GM23248 (cell line): ENCODE measurements at regions not wholly inside any gene's neighbourhood (a gene's known extent, or its start where the extent isn't known, plus 50 kb on each side); places are given as distances from the start of the nearest gene placed in this dataset.

Experiments
- DNase-seq: peaks from one replicate; pipeline ENCODE4 v3.0.0-alpha.2; 2015
- H2AFZ ChIP-seq: fragments of 200-600 bp; sonication (generic); 2 replicates; pipeline ENCODE4 v1.6.1; 2016; ENCODE audit warnings: antibody characterized with exemption
- H3F3A ChIP-seq: fragments of 200-600 bp; sonication (generic); 2 replicates; pipeline ENCODE4 v1.6.1; 2016; ENCODE audit warnings: mild to moderate bottlenecking, antibody characterized with exemption, mixed run types; ENCODE audit not compliant: insufficient read depth
- H3K27ac ChIP-seq: fragments of 200-600 bp; sonication (generic); 2 replicates; pipeline ENCODE4 v1.5.1; 2016; ENCODE audit warnings: mild to moderate bottlenecking
- H3K27me3 ChIP-seq: fragments of 200-600 bp; sonication (generic); replicated peaks from 2 replicates; pipeline ENCODE4 v1.6.1; 2016; ENCODE audit warnings: mild to moderate bottlenecking; ENCODE audit not compliant: insufficient read depth
- H3K36me3 ChIP-seq: fragments of 200-600 bp; sonication (generic); 2 replicates; pipeline ENCODE4 v1.6.1; 2016; ENCODE audit warnings: low read depth, mild to moderate bottlenecking
- H3K4me1 ChIP-seq: fragments of 200-600 bp; sonication (generic); 2 replicates; pipeline ENCODE4 v1.6.1; 2016; ENCODE audit warnings: mild to moderate bottlenecking; ENCODE audit not compliant: insufficient read depth
- H3K4me2 ChIP-seq: fragments of 200-600 bp; sonication (generic); one replicate; pipeline ENCODE4 v1.6.1; 2016; ENCODE audit warnings: mild to moderate bottlenecking; ENCODE audit not compliant: unreplicated experiment
- H3K4me3 ChIP-seq: fragments of 200-600 bp; sonication (generic); 2 replicates; pipeline ENCODE4 v1.5.1; 2016; ENCODE audit warnings: mild to moderate bottlenecking
- H3K79me2 ChIP-seq: fragments of 200-600 bp; sonication (generic); 2 replicates; pipeline ENCODE4 v1.6.1; 2016; ENCODE audit warnings: mild to moderate bottlenecking; ENCODE audit not compliant: insufficient read depth
- H3K9ac ChIP-seq: fragments of 200-600 bp; sonication (generic); 2 replicates; pipeline ENCODE4 v1.6.1; 2016; ENCODE audit warnings: mild to moderate bottlenecking
- H3K9me2 ChIP-seq: fragments of 200-600 bp; sonication (generic); 2 replicates; pipeline ENCODE4 v1.6.1; 2016; ENCODE audit warnings: mixed run types, mild to moderate bottlenecking, moderate library complexity; ENCODE audit not compliant: insufficient read depth
- H3K9me3 ChIP-seq: fragments of 200-600 bp; sonication (generic); one replicate; pipeline ENCODE4 v1.6.1; 2017; ENCODE audit warnings: low read depth
- H4K20me1 ChIP-seq: fragments of 200-600 bp; sonication (generic); 2 replicates; pipeline ENCODE4 v1.6.0; 2016; ENCODE audit not compliant: insufficient read depth
- EZH2 ChIP-seq: fragments of 200-600 bp; sonication (generic); IDR thresholded peaks from 2 replicates; pipeline ENCODE4 v1.6.1; 2018; ENCODE audit warnings: antibody characterized with exemption, mild to moderate bottlenecking; ENCODE audit not compliant: insufficient read depth, poor library complexity, severe bottlenecking
- EZH2phosphoT487 ChIP-seq: fragments of 200-600 bp; sonication (generic); IDR thresholded peaks from 2 replicates; pipeline ENCODE4 v1.6.1; 2018; ENCODE audit warnings: antibody characterized with exemption, moderate library complexity, mild to moderate bottlenecking, low read depth; ENCODE audit not compliant: insufficient read depth
- WGBS, 2 experiments: methylation state at CpG; one replicate each; pipeline ENCODE4 v1.1.6; 2015 to 2017; ENCODE audit warnings: low lambda C conversion rate in 2 of 2, low coverage in 1 of 2; ENCODE audit errors: missing lambda C conversion rate in 2 of 2; 5-methylcytosine and 5-hydroxymethylcytosine counted together
- in situ Hi-C: fragments of 300-500 bp; cut with MboI; formaldehyde crosslinking; loops from 2 replicates; pipeline ENCODE4 v1.15.0; 2020

DNA sequence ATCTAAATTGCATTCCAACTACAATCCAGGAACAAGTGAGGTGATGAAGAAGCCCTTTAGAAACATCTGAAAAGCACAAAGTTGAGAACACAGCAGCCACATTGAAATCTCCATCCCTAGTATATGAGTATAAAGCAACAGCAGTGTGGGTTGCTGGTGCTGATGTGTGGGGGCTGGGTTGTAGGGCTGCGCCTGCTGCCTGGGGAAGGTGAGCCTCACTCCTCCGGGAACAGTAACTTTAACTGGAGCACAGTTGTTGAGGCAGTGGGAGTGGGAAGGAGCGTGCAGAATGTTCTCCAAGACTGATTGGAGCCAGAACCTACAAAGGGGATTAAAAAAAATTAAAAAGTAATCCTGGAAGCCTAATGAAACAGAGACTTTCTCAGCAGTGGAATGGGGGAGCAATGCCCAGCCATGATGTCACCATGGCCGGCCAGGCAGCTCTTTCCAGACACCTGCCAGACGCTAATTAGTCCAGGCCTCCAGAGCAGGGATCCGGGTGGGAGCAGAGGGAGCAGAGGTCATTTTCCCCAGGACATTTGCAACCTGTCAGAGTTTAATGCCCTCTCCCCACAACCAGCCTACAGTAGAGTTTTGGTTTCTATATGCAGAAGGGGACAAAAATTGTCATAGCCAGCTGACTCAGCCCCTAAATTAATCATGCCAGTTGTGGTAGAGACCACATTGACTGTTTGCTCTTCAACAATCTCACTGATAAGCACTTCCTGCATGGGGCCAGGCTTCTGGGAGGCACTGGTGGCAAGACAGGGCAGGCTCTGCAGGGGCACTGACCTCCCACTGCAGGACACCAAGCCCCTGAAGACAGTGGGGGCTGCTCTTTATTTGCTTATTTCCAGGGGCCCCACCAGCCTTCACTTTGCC lies 133.0 kb upstream of the ZNF32 start:
- DNase-seq: no peak
- Histone ChIP-seq H2AFZ (no peak overlapping the region), H3K9me3 (no peaks in the 10 kb centered on the region), H3K27ac (no peak overlapping the region), H3K4me1 (no peaks in the 10 kb centered on the region), H3K9ac (no peak overlapping the region), H3K4me3 (no peak overlapping the region), H4K20me1 (no peaks in the 10 kb centered on the region), H3K27me3 (no peaks in the 10 kb centered on the region), H3F3A (no peaks in the 10 kb centered on the region), H3K4me2 (no peak overlapping the region), H3K36me3 (no peaks in the 10 kb centered on the region), H3K9me2 (no peaks in the 10 kb centered on the region), H3K79me2 (no peaks in the 10 kb centered on the region)
- TF ChIP-seq EZH2 (no peak), EZH2phosphoT487 (no peak)
- in situ Hi-C loops: no loop called here
- WGBS, 2 experiments: 87% methylated on average over 6 of the region's 6 CpGs

DNA sequence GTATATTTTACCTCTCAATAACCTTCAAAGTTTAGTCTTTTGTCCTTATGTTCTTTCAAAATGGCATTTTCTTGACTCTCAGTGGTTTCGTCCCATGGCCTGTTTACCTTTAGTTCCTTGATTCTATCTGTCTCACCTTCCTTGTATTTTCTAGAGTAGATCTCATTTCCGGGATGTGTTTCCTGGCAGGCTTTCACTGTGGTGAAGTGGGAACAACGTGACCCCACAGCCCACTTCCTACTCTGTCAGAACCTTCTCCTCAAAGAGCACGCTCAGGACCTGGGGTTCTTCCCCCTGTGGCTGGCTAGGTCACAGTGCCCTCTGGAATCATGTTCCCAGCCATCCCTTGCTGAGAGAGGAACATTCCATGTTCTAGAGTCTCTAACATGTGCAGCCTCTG lies 129.9 kb upstream of the ZNF32 start:
- H4K20me1 ChIP-seq: no peaks in the 10 kb centered on the region
- no peaks in the 10 kb centered on the region for H3K9me2 ChIP-seq
- in situ Hi-C loops: no loop called here
- H3K9me3 ChIP-seq: no peaks in the 10 kb centered on the region
- DNase-seq: no peak
- H3K79me2 ChIP-seq: no peaks in the 10 kb centered on the region
- H3F3A ChIP-seq: no peaks in the 10 kb centered on the region
- no peak overlapping the region for H3K27ac ChIP-seq
- no peak overlapping the region for H3K4me2 ChIP-seq
- H3K27me3 ChIP-seq: no peaks in the 10 kb centered on the region
- no peak for TF ChIP-seq EZH2
- no peak for TF ChIP-seq EZH2phosphoT487
- WGBS, 2 experiments: 92 to 95% methylated on average over 4 of the region's 4 CpGs
- no peak overlapping the region for H3K4me3 ChIP-seq
- no peak overlapping the region for H2AFZ ChIP-seq
- H3K36me3 ChIP-seq: no peaks in the 10 kb centered on the region
- no peak overlapping the region for H3K9ac ChIP-seq
- no peaks in the 10 kb centered on the region for H3K4me1 ChIP-seq

DNA sequence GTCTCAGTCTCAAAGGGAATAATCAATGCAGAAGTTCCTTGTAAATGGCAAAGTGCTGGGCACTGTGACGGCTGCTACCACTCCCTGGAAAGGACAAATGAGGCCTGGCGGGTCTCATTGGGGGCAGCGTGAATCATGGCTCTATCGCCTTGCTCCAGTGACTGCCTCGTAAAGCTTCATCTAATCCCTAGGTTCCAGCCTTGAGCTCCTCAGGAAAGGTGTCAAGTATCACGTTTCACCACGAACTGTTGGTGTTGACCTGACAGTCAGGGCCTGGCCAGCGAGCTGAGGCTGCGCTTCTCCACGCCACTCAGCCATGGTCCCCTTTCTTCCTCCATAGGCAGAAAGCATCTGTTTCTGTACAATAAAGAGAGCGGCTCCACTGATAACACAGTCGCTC lies 126.7 kb upstream of the ZNF32 start:
- Histone ChIP-seq H3K36me3 (no peaks in the 10 kb centered on the region), H3K27ac (no peak overlapping the region), H3K9me3 (no peaks in the 10 kb centered on the region), H3K27me3 (no peaks in the 10 kb centered on the region), H4K20me1 (no peaks in the 10 kb centered on the region), H3K4me2 (no peak overlapping the region), H2AFZ (no peak overlapping the region), H3K9me2 (no peaks in the 10 kb centered on the region), H3K4me1 (no peaks in the 10 kb centered on the region), H3K9ac (no peak overlapping the region), H3K4me3 (no peak overlapping the region), H3K79me2 (no peaks in the 10 kb centered on the region), H3F3A (no peaks in the 10 kb centered on the region)
- no peak for TF ChIP-seq EZH2phosphoT487
- TF ChIP-seq EZH2: no peak
- in situ Hi-C loops: no loop called here
- no peak for DNase-seq
- 95 to 98% methylated on average over 12 of the region's 12 CpGs for WGBS, 2 experiments

DNA sequence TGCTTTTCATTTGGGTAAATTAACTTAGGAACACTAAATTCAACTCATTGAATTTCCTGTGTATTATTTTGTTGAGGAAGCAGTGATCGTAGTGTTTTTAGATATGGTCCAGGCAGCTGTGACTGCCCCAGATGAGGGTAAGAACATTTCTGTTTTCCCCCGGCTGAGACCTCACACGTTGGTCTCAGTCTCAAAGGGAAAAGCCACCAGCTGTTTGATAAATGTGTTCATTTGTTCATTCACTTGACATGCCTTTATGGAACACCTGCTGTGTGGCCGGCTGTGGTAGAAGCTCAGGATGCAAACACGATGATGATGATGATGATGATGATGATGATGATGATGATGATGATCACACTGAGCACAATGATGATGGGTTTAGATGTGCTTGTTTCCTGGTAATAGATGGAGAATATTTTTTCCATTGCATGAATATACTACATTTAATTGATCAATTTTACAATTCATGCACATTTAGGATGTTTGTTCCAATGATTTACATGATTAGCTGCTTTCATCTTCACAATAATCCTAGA lies 125.6 kb upstream of the ZNF32 start:
- H3K9me2 ChIP-seq: no peaks in the 10 kb centered on the region
- TF ChIP-seq EZH2phosphoT487 (no peak), EZH2 (no peak)
- DNase-seq: no peak
- WGBS, 2 experiments: 93 to 98% methylated on average over 5 of the region's 5 CpGs
- H3K4me3 ChIP-seq: no peak overlapping the region
- no peak overlapping the region for H3K27ac ChIP-seq
- no peaks in the 10 kb centered on the region for H3K79me2 ChIP-seq
- H3K4me1 ChIP-seq: no peaks in the 10 kb centered on the region
- in situ Hi-C loops: no loop called here
- no peak overlapping the region for H3K4me2 ChIP-seq
- H2AFZ ChIP-seq: no peak overlapping the region
- H3F3A ChIP-seq: no peaks in the 10 kb centered on the region
- no peaks in the 10 kb centered on the region for H4K20me1 ChIP-seq
- no peak overlapping the region for H3K9ac ChIP-seq
- no peaks in the 10 kb centered on the region for H3K27me3 ChIP-seq
- no peaks in the 10 kb centered on the region for H3K36me3 ChIP-seq
- H3K9me3 ChIP-seq: no peaks in the 10 kb centered on the region
